CD4-positive, alpha-beta T cell treated with Interferon alpha-2 for 1 hour (primary cell): ENCODE measurements at regions not wholly inside any gene's neighbourhood (a gene's known extent, or its start where the extent isn't known, plus 50 kb on each side); places are given as distances from the start of the nearest gene placed in this dataset.
A peak's percentile ranks its signal among the peaks of the same experiment; 100 is the strongest.
"Not testable (repeated sequence)": the region's sequence is repeated elsewhere in the genome, so short reads cannot be mapped to it uniquely, and the experiment has no call there.

Experiments
- DNase-seq, 2 donors: peaks; one replicate each; pipeline ENCODE4 v3.0.0-alpha.2; 2020 to 2022

DNA sequence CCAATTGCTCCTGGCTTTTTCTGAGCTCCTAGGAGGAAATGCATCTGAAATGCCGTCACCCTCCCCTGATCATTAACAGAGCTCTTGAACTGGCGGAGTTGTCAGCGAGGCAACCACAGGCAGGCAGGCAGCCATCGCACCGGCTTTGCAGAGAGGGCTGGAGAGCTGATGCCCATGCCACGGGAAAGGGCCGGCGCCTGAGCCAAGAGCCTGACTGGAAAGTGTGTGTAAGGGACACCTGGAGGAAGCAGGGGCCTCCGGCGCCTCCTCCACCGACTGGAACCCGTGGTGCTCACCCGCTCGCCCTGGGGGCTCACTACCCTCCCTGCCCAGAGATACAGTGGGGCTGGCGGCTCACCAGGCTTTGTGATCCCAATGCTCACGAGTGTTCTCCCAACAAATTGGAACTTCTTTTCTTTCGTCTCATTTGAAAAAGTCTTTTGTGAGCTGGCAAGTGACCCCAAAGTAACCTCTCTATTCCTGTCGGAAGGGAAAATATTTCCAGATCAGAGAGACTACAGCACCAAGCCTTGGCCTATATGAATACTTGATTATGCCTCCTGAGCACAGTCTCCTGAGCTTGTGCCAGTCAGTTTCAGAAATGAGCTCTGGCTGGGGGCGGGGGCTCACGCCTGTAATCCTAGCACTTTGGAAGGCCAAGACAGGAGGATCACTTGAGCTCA is 97.7 kb upstream of the SLC25A33 start:
- no peak for DNase-seq

DNA sequence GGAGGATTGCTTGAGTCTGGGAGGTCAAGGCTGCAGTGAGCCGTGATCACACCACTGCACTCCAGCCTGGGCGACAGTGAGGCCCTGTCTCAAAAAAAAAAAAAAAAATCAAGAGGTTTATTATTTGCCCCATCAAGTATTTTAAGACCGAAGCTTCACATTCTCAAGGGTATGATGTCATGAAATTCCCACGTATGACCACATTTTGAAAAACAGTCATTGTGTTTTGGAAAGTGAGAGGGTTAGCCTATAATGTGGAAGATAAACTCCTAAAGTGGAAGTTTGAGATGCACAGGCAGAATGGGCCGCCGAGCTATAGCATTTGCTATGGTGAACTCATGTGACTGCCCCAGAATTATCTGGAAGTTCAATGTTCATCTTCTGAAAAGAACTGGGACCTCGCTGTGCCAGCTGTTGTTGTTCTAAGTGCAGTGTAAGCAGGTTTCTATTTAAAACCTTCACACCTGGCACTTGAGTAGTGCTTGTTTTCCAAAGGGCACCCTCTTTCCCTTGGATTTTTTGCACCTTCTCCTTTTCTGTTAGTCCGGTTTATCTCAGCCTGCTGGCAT is 96.9 kb upstream of the SLC25A33 start:
- DNase-seq, result no peak

DNA sequence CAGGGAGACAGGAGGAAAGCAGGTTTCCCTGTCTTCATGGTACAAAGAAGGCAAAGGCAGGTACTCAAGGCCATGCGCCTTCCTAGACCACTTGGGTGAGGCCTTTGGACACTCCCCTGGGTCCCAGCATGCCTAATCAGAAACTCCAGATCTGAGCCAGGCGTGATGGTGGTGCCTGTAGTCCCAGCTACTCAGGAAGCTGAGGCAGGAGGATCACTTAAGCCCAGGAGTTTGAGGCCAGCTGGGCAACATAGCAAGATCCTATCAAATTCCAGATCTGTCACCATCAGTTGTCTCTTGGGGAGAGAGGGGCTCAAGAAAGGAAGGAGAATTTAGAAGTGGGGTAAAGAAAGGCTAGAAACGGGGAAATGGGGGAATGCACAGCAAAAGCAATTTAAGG is 96.3 kb upstream of the SLC25A33 start:
- no peak for DNase-seq

DNA sequence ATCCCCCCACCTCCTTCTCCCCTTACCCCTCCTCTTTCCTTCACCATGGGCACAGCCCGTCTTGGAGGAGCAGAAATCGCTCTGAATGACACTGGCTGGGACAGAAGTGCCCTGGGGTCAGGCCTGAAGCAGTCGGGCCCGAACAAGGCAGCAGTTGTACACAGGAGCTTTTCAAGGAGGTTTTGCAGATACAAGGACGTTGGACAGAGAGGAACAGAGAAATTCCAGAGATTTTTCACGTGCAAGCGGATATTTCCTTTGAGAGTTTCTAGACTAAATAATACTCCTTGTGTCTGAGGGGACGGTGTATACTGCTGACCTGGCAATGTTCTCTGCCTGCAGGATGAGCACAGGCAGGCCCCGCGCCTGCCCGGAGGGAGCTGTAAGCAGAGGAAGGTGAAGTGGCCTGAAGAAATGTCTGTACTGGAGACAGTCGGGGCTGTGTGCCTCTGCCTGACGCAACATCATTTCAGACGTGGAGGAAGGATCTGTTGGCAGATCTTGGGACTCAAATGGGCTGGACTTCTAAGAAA is 95.3 kb upstream of the SLC25A33 start:
- no peak for DNase-seq

GRCh38 chr1:9444532-9444931 is 94.7 kb upstream of the SLC25A33 start:
- no peak for DNase-seq

DNA sequence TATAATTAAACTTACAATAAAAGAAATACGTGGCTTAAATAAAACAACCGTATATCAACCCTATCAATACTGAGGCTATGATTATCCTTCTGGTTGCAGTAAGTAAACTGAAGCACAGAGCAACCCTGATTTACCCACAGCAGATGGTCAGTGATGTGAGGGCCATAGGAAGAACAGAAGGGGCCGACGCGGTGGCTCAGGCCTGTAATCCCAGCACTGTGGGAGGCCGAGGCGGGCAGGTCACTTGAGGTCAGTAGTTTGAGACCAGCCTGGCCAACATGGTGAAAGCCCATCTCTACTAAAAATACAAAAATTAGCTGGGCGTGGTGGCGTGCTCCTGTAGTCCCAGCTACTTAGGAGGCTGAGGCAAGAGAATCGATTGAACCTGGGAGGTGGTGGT is 94.2 kb upstream of the SLC25A33 start:
- not testable (repeated sequence) for DNase-seq

DNA sequence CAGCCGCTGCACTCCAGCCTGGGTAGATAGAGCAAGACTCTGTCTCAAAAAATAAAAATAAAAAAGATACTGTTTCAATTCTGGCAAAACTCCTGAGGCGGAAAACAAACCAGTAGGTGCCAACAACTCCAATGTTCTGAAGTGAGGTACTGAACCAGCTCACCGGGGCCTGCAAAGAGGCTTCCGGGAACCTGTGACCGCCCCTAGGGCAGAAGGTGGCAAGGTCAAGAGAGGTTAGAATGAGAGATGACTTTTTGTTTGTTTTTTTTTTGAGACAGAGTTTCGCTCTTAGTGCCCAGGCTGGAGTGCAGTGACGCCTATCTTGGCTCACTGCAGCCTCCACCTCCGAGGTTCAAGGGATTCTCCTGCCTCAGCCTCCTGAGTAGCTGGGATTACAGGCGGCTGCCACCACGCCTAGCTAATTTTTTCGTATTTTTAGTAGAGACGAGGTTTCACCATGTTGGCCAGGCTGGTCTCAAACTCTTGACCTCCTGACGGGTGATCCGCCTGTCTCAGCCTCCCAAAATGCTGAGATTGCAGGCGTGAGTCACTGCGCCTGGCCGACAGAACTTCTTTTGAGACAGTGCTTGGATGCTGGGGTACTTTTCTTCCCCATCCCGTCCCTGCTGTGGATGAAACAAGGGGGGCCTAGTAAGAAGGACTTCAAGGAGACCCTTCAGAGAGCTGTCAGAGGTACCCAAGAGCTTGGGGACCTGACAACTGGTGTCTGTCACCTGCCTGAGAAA is 91.9 kb upstream of the SLC25A33 start:
- DNase-seq, result no peak

- no peak for DNase-seq
Observed at GRCh38 chr1:9448132-9449109, 90.8 kb upstream of the SLC25A33 start.

DNA sequence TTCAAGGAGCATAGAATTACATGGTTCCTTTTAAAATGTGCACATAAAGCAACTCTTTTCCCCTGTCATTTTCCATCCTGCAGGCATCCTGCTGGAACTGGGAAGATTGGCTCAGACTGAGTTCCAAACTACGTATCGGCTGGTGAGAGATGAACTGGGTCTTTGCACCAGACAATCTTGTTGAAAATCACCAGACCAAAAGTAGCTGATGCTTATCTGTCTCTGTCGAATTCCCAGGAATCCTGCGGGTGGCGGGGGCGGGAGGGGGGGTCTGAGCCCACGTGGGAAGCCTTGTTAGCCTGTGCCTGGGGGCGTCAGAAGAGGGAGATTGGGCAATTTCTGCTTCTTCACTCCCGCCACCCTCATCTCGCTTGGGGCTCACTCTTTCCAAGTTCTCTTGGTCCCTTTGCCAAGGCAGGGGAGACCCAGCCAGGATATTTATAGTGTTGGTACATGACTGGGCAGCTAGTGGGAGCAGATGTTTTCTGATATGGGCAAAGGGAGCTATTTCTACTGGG is 90.1 kb upstream of the SLC25A33 start:
- DNase-seq, result no peak

DNA sequence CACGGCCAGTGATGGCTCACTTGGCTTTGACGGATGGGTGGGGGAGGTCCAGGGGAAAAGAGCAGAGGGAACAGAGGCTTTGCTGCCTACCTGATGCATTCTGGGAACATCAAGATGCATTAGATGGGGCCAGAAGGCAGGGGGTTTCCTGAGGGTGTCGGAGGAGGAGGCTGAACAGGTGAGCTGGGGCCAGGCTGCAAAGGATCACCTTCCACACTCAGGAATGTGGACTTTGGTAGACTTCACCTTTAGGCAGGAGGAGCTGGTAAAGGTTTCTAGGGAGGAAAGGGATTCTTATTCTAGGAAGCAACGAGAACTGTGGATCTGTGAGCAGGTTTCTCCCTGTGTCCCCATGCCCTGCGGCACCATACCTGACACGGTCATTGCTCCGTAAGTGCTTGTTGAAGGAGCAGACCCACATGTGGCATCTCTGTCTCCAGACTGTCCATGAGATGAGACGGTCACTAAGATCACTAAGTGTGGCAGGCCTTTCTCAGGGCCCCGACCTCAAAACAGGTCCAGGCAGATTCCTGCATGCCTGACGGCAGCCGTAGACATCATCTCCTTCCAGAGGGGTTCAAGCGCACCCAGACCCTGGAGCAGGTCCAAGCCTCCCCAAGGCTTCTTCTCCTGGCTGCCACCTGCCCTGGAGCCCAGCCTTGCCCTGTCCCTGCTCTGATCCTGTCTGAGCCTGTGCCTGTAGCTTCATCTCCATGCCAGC is 89.1 kb upstream of the SLC25A33 start:
- no peak for DNase-seq

DNA sequence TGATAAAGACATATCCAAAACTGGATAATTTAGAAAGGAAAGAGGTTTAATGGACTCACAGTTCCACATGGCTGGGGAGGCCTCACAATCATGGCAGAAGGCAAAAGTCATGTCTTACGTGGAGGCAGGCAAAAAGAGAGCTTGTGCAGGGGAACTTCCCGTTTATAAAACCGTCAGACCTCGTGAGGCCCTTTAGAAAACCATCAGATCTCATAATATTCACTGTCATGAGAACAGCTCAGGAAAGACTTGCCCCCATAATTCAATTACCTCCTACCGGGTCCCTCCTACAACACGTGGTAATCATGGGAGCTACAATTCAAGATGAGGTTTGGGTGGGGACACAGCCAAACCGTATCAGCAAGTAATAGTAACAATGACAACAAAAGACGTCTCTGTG is 88.2 kb upstream of the SLC25A33 start:
- no peak for DNase-seq

GRCh38 chr1:9452516-9453140 is 86.6 kb upstream of the SLC25A33 start:
- DNase-seq, result no peak

DNA sequence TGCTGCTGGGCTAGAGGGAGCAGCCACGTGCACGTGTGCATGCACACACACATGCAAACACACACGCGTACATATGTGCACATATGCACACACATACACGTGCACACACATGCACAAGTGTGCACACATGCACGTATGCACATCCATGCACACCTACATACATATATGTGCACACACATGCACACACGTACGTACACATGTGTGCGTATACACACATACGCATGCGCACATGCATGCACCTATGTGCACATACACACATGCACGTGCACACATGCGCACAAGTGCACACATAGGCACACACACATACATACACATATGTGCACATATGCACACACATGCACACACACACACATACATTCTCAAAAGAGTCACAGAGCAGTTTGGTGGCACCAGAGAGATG is 85.9 kb upstream of the SLC25A33 start:
- DNase-seq, result no peak

GRCh38 chr1:9453779-9454418 is 85.4 kb upstream of the SLC25A33 start:
- DNase-seq, result no peak

- DNase-seq, result no peak
Observed at GRCh38 chr1:9454494-9455066, 84.7 kb upstream of the SLC25A33 start.

DNA sequence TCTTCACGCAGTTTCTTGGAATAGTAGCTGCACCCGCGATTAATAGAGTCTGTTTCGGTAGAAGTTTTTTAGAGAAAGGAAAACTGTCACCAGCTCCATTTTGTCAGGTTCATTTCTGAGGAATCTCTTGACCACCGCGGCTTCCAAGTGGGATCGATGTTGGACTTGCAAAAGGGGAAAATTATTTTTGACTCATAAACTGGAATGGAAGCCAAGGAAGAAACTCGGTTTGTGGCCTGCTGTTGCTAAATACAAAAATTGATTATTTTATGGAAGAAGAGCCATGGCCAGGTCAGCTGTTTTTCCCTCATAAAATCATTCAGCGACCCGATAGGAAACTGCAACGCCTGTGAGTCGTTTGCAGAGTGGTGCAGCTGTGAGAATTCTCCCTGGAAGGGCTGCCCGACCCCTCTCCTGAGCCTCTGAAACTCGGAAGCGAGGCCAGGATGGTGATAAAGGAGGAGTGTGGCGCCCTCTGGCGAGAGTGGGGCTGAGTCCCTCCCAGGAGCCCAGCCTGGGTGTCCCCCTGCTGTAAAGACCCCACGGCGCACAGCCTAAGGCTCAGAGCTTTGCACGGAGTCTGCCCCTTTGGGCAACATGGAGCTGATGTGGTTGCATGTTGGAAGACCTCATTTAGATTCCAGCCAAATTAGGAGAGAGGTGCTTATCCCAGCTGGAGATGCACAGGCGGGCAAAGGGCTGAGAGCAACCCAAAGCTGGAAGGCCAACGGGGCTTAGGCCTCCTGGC is 83.6 kb upstream of the SLC25A33 start:
- DNase-seq, result peak; percentile 57 to 63

GRCh38 chr1:9456833-9457232 is 82.4 kb upstream of the SLC25A33 start:
- DNase-seq, result no peak

GRCh38 chr1:9459816-9460407 is 79.4 kb upstream of the SLC25A33 start:
- no peak for DNase-seq

GRCh38 chr1:9465640-9466039 is 73.6 kb upstream of the SLC25A33 start:
- no peak for DNase-seq
